WTC11 (cell line): ENCODE measurements at regions not wholly inside any gene's neighbourhood (a gene's known extent, or its start where the extent isn't known, plus 50 kb on each side); places are given as distances from the start of the nearest gene placed in this dataset.

Experiments
- ATAC-seq: fragments of 200-7000 bp; cut with Tn5 transposase; 2 replicates; pipeline ENCODE4 v1.10.0; 2021; ENCODE audit warnings: mild to moderate bottlenecking, moderate library complexity
- CTCF ChIA-PET: fragments of 300-600 bp; sonication (Branson Sonifier 250); formaldehyde crosslinking; loops from one replicate; lab custom pipeline; 2021; ENCODE audit warnings: antibody characterized with exemption; lab: Charles Lee
- POLR2A ChIA-PET: fragments of 350-600 bp; sonication (Branson Sonifier 250); formaldehyde crosslinking; loops from one replicate; lab custom pipeline; 2021; ENCODE audit warnings: antibody characterized with exemption; lab: Charles Lee
- DNase-seq: peaks from one replicate; pipeline ENCODE4 v3.0.0; 2021; ENCODE audit warnings: low spot score
- H3K27ac Mint-ChIP-seq: 2 replicates; pipeline ENCODE4 v1.8.0; 2021; ENCODE audit warnings: mixed read lengths
- H3K27me3 Mint-ChIP-seq: 2 replicates; pipeline ENCODE4 v1.8.0; 2021; ENCODE audit warnings: low read depth, mild to moderate bottlenecking, moderate library complexity, mixed read lengths
- H3K36me3 Mint-ChIP-seq: 2 replicates; pipeline ENCODE4 v1.8.0; 2021; ENCODE audit warnings: mixed read lengths
- H3K4me1 Mint-ChIP-seq: 2 replicates; pipeline ENCODE4 v1.8.0; 2022; ENCODE audit warnings: mixed read lengths
- H3K4me3 Mint-ChIP-seq: 2 replicates; pipeline ENCODE4 v1.8.0; 2021; ENCODE audit warnings: mild to moderate bottlenecking, moderate library complexity, mixed read lengths
- H3K9me3 Mint-ChIP-seq: 2 replicates; pipeline ENCODE4 v1.8.0; 2021; ENCODE audit warnings: mixed read lengths
- ATF1 ChIP-seq: sonication (generic); formaldehyde crosslinking; IDR thresholded peaks from 2 replicates; pipeline ENCODE4 v1.8.1; 2023; ENCODE audit warnings: mild to moderate bottlenecking, moderate library complexity, missing genetic modification reagents
- CDX4 ChIP-seq: fragments of 250-450 bp; sonication (Bioruptor Pico); IDR thresholded peaks from 2 replicates; pipeline ENCODE4 v1.9.0; 2021; ENCODE audit warnings: moderate library complexity, mild to moderate bottlenecking, inconsistent platforms, borderline replicate concordance
- CREB1 ChIP-seq: sonication (generic); formaldehyde crosslinking; IDR thresholded peaks from 2 replicates; pipeline ENCODE4 v1.8.0; 2023; ENCODE audit warnings: mild to moderate bottlenecking, missing genetic modification reagents
- CREM ChIP-seq: sonication (generic); formaldehyde crosslinking; IDR thresholded peaks from 2 replicates; pipeline ENCODE4 v1.8.1; 2022; ENCODE audit warnings: mild to moderate bottlenecking, missing genetic modification reagents, moderate library complexity
- E2F1 ChIP-seq: sonication (generic); formaldehyde crosslinking; IDR thresholded peaks from 2 replicates; pipeline ENCODE4 v1.8.0; 2022; ENCODE audit warnings: mild to moderate bottlenecking, missing genetic modification reagents
- ELF4 ChIP-seq: sonication (generic); formaldehyde crosslinking; IDR thresholded peaks from 2 replicates; pipeline ENCODE4 v1.8.1; 2022; ENCODE audit warnings: low read depth, mild to moderate bottlenecking, moderate library complexity, missing genetic modification reagents
- GABPB1 ChIP-seq: sonication (generic); formaldehyde crosslinking; IDR thresholded peaks from 2 replicates; pipeline ENCODE4 v1.8.1; 2023; ENCODE audit warnings: mild to moderate bottlenecking, missing genetic modification reagents
- GTF2I ChIP-seq: fragments of 250-450 bp; sonication (Bioruptor Pico); conservative IDR thresholded peaks from 2 replicates; pipeline ENCODE4 v1.4.0; 2021; ENCODE audit warnings: mild to moderate bottlenecking
- IRF1 ChIP-seq: sonication (generic); formaldehyde crosslinking; IDR thresholded peaks from 2 replicates; pipeline ENCODE4 v1.8.0; 2023; ENCODE audit warnings: missing genetic modification reagents
- JAZF1 ChIP-seq: fragments of 250-450 bp; sonication (Bioruptor Pico); IDR thresholded peaks from 2 replicates; pipeline ENCODE4 v1.9.0; 2021; ENCODE audit warnings: moderate library complexity, mild to moderate bottlenecking, inconsistent platforms
- JUN ChIP-seq: sonication (generic); formaldehyde crosslinking; IDR thresholded peaks from 2 replicates; pipeline ENCODE4 v1.8.0; 2023; ENCODE audit warnings: mild to moderate bottlenecking, missing genetic modification reagents
- MAX ChIP-seq: sonication (generic); formaldehyde crosslinking; IDR thresholded peaks from 2 replicates; pipeline ENCODE4 v1.8.0; 2022; ENCODE audit warnings: mild to moderate bottlenecking, missing genetic modification reagents
- MLX ChIP-seq: sonication (generic); formaldehyde crosslinking; IDR thresholded peaks from 2 replicates; pipeline ENCODE4 v1.8.1; 2023; ENCODE audit warnings: mild to moderate bottlenecking, missing genetic modification reagents, moderate library complexity
- MXD4 ChIP-seq: fragments of 250-450 bp; sonication (Bioruptor Pico); IDR thresholded peaks from 2 replicates; pipeline ENCODE4 v1.8.0; 2021; ENCODE audit warnings: mild to moderate bottlenecking, moderate library complexity, borderline replicate concordance
- NR3C1 ChIP-seq: sonication (generic); formaldehyde crosslinking; conservative IDR thresholded peaks from 2 replicates; pipeline ENCODE4 v1.8.1; 2023; ENCODE audit warnings: low read depth, mild to moderate bottlenecking, missing genetic modification reagents
- PREB ChIP-seq: sonication (generic); formaldehyde crosslinking; IDR thresholded peaks from 2 replicates; pipeline ENCODE4 v1.8.1; 2022; ENCODE audit warnings: mild to moderate bottlenecking, missing genetic modification reagents, moderate library complexity, borderline replicate concordance
- RORB ChIP-seq: fragments of 250-450 bp; sonication (Bioruptor Pico); IDR thresholded peaks from 2 replicates; pipeline ENCODE4 v1.9.0; 2021; ENCODE audit warnings: mild to moderate bottlenecking
- SMAD4 ChIP-seq: sonication (generic); formaldehyde crosslinking; IDR thresholded peaks from 2 replicates; pipeline ENCODE4 v1.8.0; 2022; ENCODE audit warnings: mild to moderate bottlenecking, missing genetic modification reagents
- TEAD4 ChIP-seq: sonication (generic); formaldehyde crosslinking; IDR thresholded peaks from 2 replicates; pipeline ENCODE4 v1.8.0; 2022; ENCODE audit warnings: mild to moderate bottlenecking, missing genetic modification reagents
- TP53 ChIP-seq: sonication (generic); formaldehyde crosslinking; IDR thresholded peaks from 2 replicates; pipeline ENCODE4 v1.8.1; 2023; ENCODE audit warnings: mild to moderate bottlenecking, missing genetic modification reagents
- USF1 ChIP-seq: sonication (generic); formaldehyde crosslinking; IDR thresholded peaks from 2 replicates; pipeline ENCODE4 v1.8.0; 2022; ENCODE audit warnings: mild to moderate bottlenecking, missing genetic modification reagents

- TF ChIP-seq ELF4 (CRISPR knock-in tag): no peak
- no peak for TF ChIP-seq GTF2I (CRISPR knock-in tag)
- no peak for TF ChIP-seq GABPB1 (CRISPR knock-in tag)
- TF ChIP-seq MXD4: no peak
- TF ChIP-seq PREB: no peak
- no peak for TF ChIP-seq TEAD4 (CRISPR knock-in tag)
- no peak for TF ChIP-seq ATF1 (CRISPR knock-in tag)
- TF ChIP-seq SMAD4 (CRISPR knock-in tag): no peak
- no peak for TF ChIP-seq CREM (CRISPR knock-in tag)
- TF ChIP-seq JAZF1 (CRISPR knock-in tag): no peak
- TF ChIP-seq, all 79 proteins: peak for 0
Measured at GRCh38 chr14:53655080-53655785, 301.4 kb downstream of the BMP4 start (continued).

- H3K36me3 Mint-ChIP-seq: no peaks in the 10 kb centered on the region
- POLR2A ChIA-PET: no interaction called here
- CTCF ChIA-PET: no interaction called here
Measured at GRCh38 chr14:53652068-53652467, 304.6 kb downstream of the BMP4 start.

More at GRCh38 chr14:53652068-53652467, 304.6 kb downstream of the BMP4 start:
- peaks cover 17% of the 10 kb centered on the region for H3K4me1 Mint-ChIP-seq
- DNase-seq (no peak), ATAC-seq (no peak)
- no peak overlapping the region for H3K27ac Mint-ChIP-seq
- TF ChIP-seq NR3C1 (CRISPR knock-in tag) (no peak), USF1 (CRISPR knock-in tag) (no peak), IRF1 (CRISPR knock-in tag) (no peak), CDX4 (CRISPR knock-in tag) (no peak), MAX (CRISPR knock-in tag) (no peak), CREB1 (no peak), E2F1 (CRISPR knock-in tag) (no peak), TP53 (CRISPR knock-in tag) (no peak), JUN (no peak), ATF1 (CRISPR knock-in tag) (no peak), RORB (CRISPR knock-in tag) (no peak), MLX (CRISPR knock-in tag) (no peak)
- H3K4me3 Mint-ChIP-seq: no peak overlapping the region
- peaks cover 2% of the 10 kb centered on the region; the same call in 1 of the 2 replicates for H3K27me3 Mint-ChIP-seq
- no peaks in the 10 kb centered on the region for H3K9me3 Mint-ChIP-seq
